Tibial nerve (tissue), 4 donors: ENCODE measurements at regions not wholly inside any gene's neighbourhood (a gene's known extent, or its start where the extent isn't known, plus 50 kb on each side); places are given as distances from the start of the nearest gene placed in this dataset.

Experiments used
- CTCF ChIP-seq, 5 experiments: fragments of 200-600 bp in 3 of 5; fragments of 450-650 bp in 2 of 5; sonication (generic) in 3 of 5; IDR thresholded peaks; one replicate each; pipeline ENCODE4 v1.5.1; 2016 to 2019; ENCODE audit warnings: antibody characterized with exemption in 5 of 5, mild to moderate bottlenecking in 3 of 5, moderate library complexity in 2 of 5
- EP300 ChIP-seq, 2 donors: sonication (generic); formaldehyde crosslinking; IDR thresholded peaks; one replicate each; pipeline ENCODE4 v1.6.1; 2017; ENCODE audit warnings: antibody characterized with exemption in 2 of 2, mild to moderate bottlenecking in 1 of 2
- POLR2A ChIP-seq, 2 donors: fragments of 450-650 bp; IDR thresholded peaks; one replicate each; pipeline ENCODE4 v1.6.1; 2017; ENCODE audit warnings: antibody characterized with exemption in 2 of 2, mild to moderate bottlenecking in 2 of 2, moderate library complexity in 2 of 2

- TF ChIP-seq CTCF (IDR thresholded peaks at IDR 0.05) = no peak
- no peak for TF ChIP-seq POLR2A (IDR thresholded peaks at IDR 0.05)
- TF ChIP-seq EP300 (IDR thresholded peaks at IDR 0.05) = no peak
Observed at GRCh38 chr9:107868186-107868585, 378.6 kb upstream of the KLF4 start.
